ENCODE measurements at regions not wholly inside any gene's neighbourhood (a gene's known extent, or its start where the extent isn't known, plus 50 kb on each side); places are given as distances from the start of the nearest gene placed in this dataset.

DNA sequence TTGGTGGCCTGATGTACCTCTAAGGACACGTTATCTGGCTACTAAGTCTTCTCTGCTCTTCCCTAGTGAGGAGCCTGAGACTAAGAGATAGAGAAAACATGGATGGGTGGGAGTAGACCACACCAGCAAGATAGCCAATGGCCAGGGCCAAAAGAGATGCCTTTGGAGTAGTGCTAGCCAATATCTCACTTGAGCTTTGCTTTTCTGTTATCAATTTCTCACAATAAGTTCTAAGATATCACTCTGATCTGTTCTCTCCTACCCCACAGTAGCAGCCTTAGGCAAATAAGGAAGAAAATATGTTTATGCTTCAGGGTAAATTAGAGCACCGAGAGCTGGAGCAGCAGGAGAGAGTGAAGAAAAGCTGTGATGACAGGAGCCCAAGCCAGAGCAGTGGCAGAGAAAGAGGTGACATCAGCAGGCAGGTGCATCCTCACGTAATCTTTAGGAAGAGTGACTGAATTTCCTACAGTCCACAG, 343.9 kb upstream of the NOCT start:
- no peak overlapping the region for H3K27ac Mint-ChIP-seq (ENCODE audit: unreplicated experiment)
- CTCF ChIA-PET, result no interaction called here
- intact Hi-C loops (cut with micrococcal nuclease; ENCODE audit: unreplicated experiment), result no loop called here
- H3K4me1 Mint-ChIP-seq (ENCODE audit: low read depth, unreplicated experiment), result no peaks in the 10 kb centered on the region
- no peak for TF ChIP-seq CTCF (IDR thresholded peaks at IDR 0.05; ENCODE audit: unreplicated experiment)
- no peak overlapping the region for H3K4me3 Mint-ChIP-seq (ENCODE audit: low read depth, unreplicated experiment)
- BruUV-seq (replicated peaks), result no TSS peak
- no peak for DNase-seq
- H3K36me3 Mint-ChIP-seq (ENCODE audit: insufficient read depth, unreplicated experiment), result no peaks in the 10 kb centered on the region
- no peaks in the 10 kb centered on the region for H3K9me3 Mint-ChIP-seq (ENCODE audit: low read depth, unreplicated experiment)
- H3K27me3 Mint-ChIP-seq (ENCODE audit: unreplicated experiment), result no peaks in the 10 kb centered on the region

GRCh38 chr4:138671106-138671505, 344.5 kb upstream of the NOCT start:
- intact Hi-C loops (cut with micrococcal nuclease; ENCODE audit: unreplicated experiment), result no loop called here
- no peaks in the 10 kb centered on the region for H3K4me1 Mint-ChIP-seq (ENCODE audit: low read depth, unreplicated experiment)
- CTCF ChIA-PET, result no interaction called here
- H3K9me3 Mint-ChIP-seq (ENCODE audit: low read depth, unreplicated experiment), result no peaks in the 10 kb centered on the region
- no TSS peak for BruUV-seq (replicated peaks)
- no peak overlapping the region for H3K4me3 Mint-ChIP-seq (ENCODE audit: low read depth, unreplicated experiment)
- H3K27me3 Mint-ChIP-seq (ENCODE audit: unreplicated experiment), result no peaks in the 10 kb centered on the region
- no peaks in the 10 kb centered on the region for H3K36me3 Mint-ChIP-seq (ENCODE audit: insufficient read depth, unreplicated experiment)
- no peak for DNase-seq
- no peak overlapping the region for H3K27ac Mint-ChIP-seq (ENCODE audit: unreplicated experiment)
- TF ChIP-seq CTCF (IDR thresholded peaks at IDR 0.05; ENCODE audit: unreplicated experiment), result no peak

DNA sequence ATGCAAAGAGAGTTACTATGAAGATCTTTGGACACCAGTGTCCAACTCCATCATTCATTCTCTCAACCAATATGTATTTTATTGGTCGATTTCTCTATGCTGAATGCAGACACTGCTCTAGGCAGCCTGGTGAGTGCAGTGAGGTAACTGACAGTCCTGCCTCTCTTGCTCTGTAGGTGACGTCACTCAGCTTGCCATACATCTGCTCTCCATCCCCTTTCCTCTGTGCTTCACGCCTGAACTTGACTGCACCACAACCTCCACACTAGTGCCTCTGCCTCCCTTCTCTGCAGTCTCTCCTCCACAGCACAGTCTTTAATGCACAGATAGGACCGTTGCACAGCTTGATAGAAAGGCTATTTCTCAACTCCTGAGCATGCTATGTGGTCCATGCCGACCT, 344.9 kb upstream of the NOCT start:
- intact Hi-C loops (cut with micrococcal nuclease; ENCODE audit: unreplicated experiment), result no loop called here
- Mint-ChIP-seq H3K9me3 (ENCODE audit: low read depth, unreplicated experiment) (no peaks in the 10 kb centered on the region), H3K4me1 (ENCODE audit: low read depth, unreplicated experiment) (no peaks in the 10 kb centered on the region), H3K4me3 (ENCODE audit: low read depth, unreplicated experiment) (no peak overlapping the region), H3K27ac (ENCODE audit: unreplicated experiment) (no peak overlapping the region), H3K36me3 (ENCODE audit: insufficient read depth, unreplicated experiment) (no peaks in the 10 kb centered on the region), H3K27me3 (ENCODE audit: unreplicated experiment) (no peaks in the 10 kb centered on the region)
- DNase-seq, result no peak
- CTCF ChIA-PET, result no interaction called here
- TF ChIP-seq CTCF (IDR thresholded peaks at IDR 0.05; ENCODE audit: unreplicated experiment), result no peak
- BruUV-seq (replicated peaks), result no TSS peak

DNA sequence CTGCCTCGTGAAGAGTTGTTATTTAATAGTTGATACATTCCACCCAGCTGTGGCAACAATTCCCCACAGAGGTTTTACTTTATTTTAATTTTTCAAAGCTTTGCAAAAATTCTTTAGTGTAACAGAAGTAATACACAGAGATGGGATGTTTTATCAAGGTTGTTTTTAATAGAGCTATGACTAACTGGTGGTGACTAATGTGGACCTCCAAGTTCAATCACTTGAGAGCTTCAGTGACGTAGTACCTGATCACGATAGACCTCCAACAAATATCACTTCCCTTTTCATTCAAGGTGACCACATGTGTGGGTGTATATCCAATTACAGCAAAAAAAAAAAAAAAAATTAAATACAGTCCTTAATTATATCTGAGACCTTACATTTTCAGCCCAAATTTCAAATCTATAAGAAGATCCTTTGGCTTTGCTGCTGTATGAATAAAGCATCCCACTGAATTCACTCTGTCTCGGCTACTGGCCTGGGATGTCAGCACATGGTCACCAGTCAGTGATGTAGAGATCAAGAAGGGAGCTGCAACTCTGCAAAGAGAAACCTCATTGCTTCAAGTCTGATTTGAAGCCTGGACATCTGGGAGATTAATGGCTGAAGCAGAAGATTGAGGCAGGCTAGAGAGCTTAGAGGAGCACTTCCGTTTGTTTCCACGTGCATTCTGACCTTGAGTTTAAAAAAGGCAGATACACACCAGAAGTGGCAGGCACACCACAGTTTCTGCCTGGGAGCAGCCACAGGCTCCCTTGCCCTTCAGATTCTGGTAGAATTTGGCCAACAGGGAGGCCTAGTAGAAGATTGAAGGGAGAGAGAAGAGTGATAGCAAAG, 345.9 kb upstream of the NOCT start:
- no peaks in the 10 kb centered on the region for H3K36me3 Mint-ChIP-seq (ENCODE audit: insufficient read depth, unreplicated experiment)
- H3K27me3 Mint-ChIP-seq (ENCODE audit: unreplicated experiment), result no peaks in the 10 kb centered on the region
- no TSS peak for BruUV-seq (replicated peaks)
- H3K4me3 Mint-ChIP-seq (ENCODE audit: low read depth, unreplicated experiment), result no peak overlapping the region
- H3K4me1 Mint-ChIP-seq (ENCODE audit: low read depth, unreplicated experiment), result no peaks in the 10 kb centered on the region
- H3K9me3 Mint-ChIP-seq (ENCODE audit: low read depth, unreplicated experiment), result no peaks in the 10 kb centered on the region
- DNase-seq, result no peak
- no peak overlapping the region for H3K27ac Mint-ChIP-seq (ENCODE audit: unreplicated experiment)
- CTCF ChIA-PET, result interaction anchor here (0.7 kb wide), 1 partner anchor 1200 kb away, joined by 4 read pairs; no protein-coding TSS in a partner anchor
- intact Hi-C loops (cut with micrococcal nuclease; ENCODE audit: unreplicated experiment), result no loop called here
- no peak for TF ChIP-seq CTCF (IDR thresholded peaks at IDR 0.05; ENCODE audit: unreplicated experiment)

Measured in Calu3 (cell line).